Liver (tissue), 8 donors: ENCODE measurements at regions not wholly inside any gene's neighbourhood (a gene's known extent, or its start where the extent isn't known, plus 50 kb on each side); places are given as distances from the start of the nearest gene placed in this dataset.

Experiments
- DNase-seq: peaks from one replicate; pipeline ENCODE4 v3.0.0-alpha.2; 2017; ENCODE audit warnings: low spot score
- H3K27ac ChIP-seq, 2 donors: one replicate each; pipeline ENCODE4 v1.7.0; 2013; ENCODE audit warnings: inconsistent platforms in 2 of 2, low read length in 2 of 2, control low read depth in 1 of 2, low read depth in 1 of 2, mild to moderate bottlenecking in 1 of 2
- H3K27me3 ChIP-seq, 4 donors: one replicate each; pipeline versions ENCODE4 v1.6.1 to v1.7.0; 2013; ENCODE audit warnings: low read length in 3 of 4, inconsistent platforms in 1 of 4, mild to moderate bottlenecking in 1 of 4, moderate library complexity in 1 of 4; ENCODE audit not compliant: control insufficient read depth in 4 of 4, insufficient read depth in 4 of 4
- H3K36me3 ChIP-seq, 4 donors: one replicate each; pipeline versions ENCODE4 v1.6.1 to v1.7.0; 2013; ENCODE audit warnings: low read length in 3 of 4, mild to moderate bottlenecking in 3 of 4, low read depth in 1 of 4, moderate library complexity in 1 of 4; ENCODE audit not compliant: control insufficient read depth in 4 of 4, insufficient read depth in 3 of 4
- H3K4me1 ChIP-seq, 4 donors: one replicate each; pipeline versions ENCODE4 v1.6.1 to v1.7.0; 2013; ENCODE audit warnings: low read length in 3 of 4, mild to moderate bottlenecking in 3 of 4, moderate library complexity in 1 of 4; ENCODE audit not compliant: control insufficient read depth in 4 of 4, insufficient read depth in 4 of 4
- H3K4me3 ChIP-seq, 3 donors: one replicate each; pipeline versions ENCODE4 v1.6.1 to v1.7.0; 2013; ENCODE audit warnings: low read length in 3 of 3, control low read depth in 1 of 3, low read depth in 1 of 3, mild to moderate bottlenecking in 1 of 3
- H3K9ac ChIP-seq, 2 donors: one replicate each; pipeline ENCODE4 v1.7.0; 2013; ENCODE audit warnings: low read length in 2 of 2, mild to moderate bottlenecking in 2 of 2, moderate library complexity in 2 of 2, control low read depth in 1 of 2, low read depth in 1 of 2
- H3K9me3 ChIP-seq, 4 donors: one replicate each; pipeline versions ENCODE4 v1.6.1 to v1.7.0; 2013; ENCODE audit warnings: low read length in 3 of 4; ENCODE audit not compliant: control insufficient read depth in 4 of 4
- EGR1 ChIP-seq, 2 donors: IDR thresholded peaks; 2 replicates each; pipeline ENCODE4 v1.6.1; 2016 to 2018; ENCODE audit warnings: antibody characterized with exemption in 2 of 2, low read depth in 2 of 2
- FOXA1 ChIP-seq: IDR thresholded peaks from 2 replicates; pipeline ENCODE4 v1.6.1; 2016; ENCODE audit warnings: antibody characterized with exemption
- FOXA2 ChIP-seq: IDR thresholded peaks from 2 replicates; pipeline ENCODE4 v1.6.1; 2016; ENCODE audit warnings: antibody characterized with exemption
- GABPA ChIP-seq, 2 donors: IDR thresholded peaks in 1 of 2; conservative IDR thresholded peaks in 1 of 2; 2 replicates each; pipeline ENCODE4 v1.6.1; 2016; ENCODE audit warnings: antibody characterized with exemption in 2 of 2, mild to moderate bottlenecking in 1 of 2, moderate library complexity in 1 of 2
- HNF4A ChIP-seq, 2 donors: conservative IDR thresholded peaks; 2 replicates each; pipeline ENCODE4 v1.6.1; 2016; ENCODE audit warnings: antibody characterized with exemption in 2 of 2, mild to moderate bottlenecking in 2 of 2
- HNF4G ChIP-seq: IDR thresholded peaks from 2 replicates; pipeline ENCODE4 v1.6.1; 2016; ENCODE audit warnings: antibody characterized with exemption
- JUND ChIP-seq, 2 donors: IDR thresholded peaks; 2 replicates each; pipeline ENCODE4 v1.6.1; 2016; ENCODE audit warnings: antibody characterized with exemption in 2 of 2
- NR2F2 ChIP-seq: IDR thresholded peaks from 2 replicates; pipeline ENCODE4 v1.6.1; 2016; ENCODE audit warnings: antibody characterized with exemption
- RAD21 ChIP-seq, 2 donors: IDR thresholded peaks; 2 replicates each; pipeline ENCODE4 v1.6.1; 2016; ENCODE audit warnings: antibody characterized with exemption in 2 of 2, mild to moderate bottlenecking in 2 of 2
- RXRA ChIP-seq, 2 donors: IDR thresholded peaks; 2 replicates each; pipeline ENCODE4 v1.6.1; 2017 to 2018; ENCODE audit warnings: antibody characterized with exemption in 2 of 2, mild to moderate bottlenecking in 1 of 2
- SP1 ChIP-seq: IDR thresholded peaks from 2 replicates; pipeline ENCODE4 v1.6.1; 2018; ENCODE audit warnings: antibody characterized with exemption, mild to moderate bottlenecking
- TAF1 ChIP-seq: conservative IDR thresholded peaks from 2 replicates; pipeline ENCODE4 v1.6.1; 2016; ENCODE audit warnings: antibody characterized with exemption, mild to moderate bottlenecking
- YY1 ChIP-seq: IDR thresholded peaks from 2 replicates; pipeline ENCODE4 v1.6.1; 2016; ENCODE audit warnings: antibody characterized with exemption, mild to moderate bottlenecking
- WGBS: extraction: QIAGEN DNeasy Blood & Tissue Kit; methylation state at CpG from one replicate; pipeline ENCODE4 v1.1.7; 2013; 5-methylcytosine and 5-hydroxymethylcytosine counted together
- TF ChIP-seq, protein P1 (sequence below): fragments of 150-350 bp; IDR thresholded peaks from 2 replicates; pipeline ENCODE4 v1.5.1; 2017; ENCODE audit warnings: improper control_type of control experiment, low read depth, low read length; ENCODE audit not compliant: missing input control
- TF ChIP-seq, protein P2 (sequence below): IDR thresholded peaks from 2 replicates; pipeline ENCODE4 v1.6.1; 2016; ENCODE audit warnings: antibody characterized with exemption
- TF ChIP-seq, protein P3 (sequence below): IDR thresholded peaks from 2 replicates; pipeline ENCODE4 v1.6.1; 2016; ENCODE audit warnings: antibody characterized with exemption, mild to moderate bottlenecking
- TF ChIP-seq, protein P4 (sequence below): IDR thresholded peaks from 2 replicates; pipeline ENCODE4 v1.6.1; 2016; ENCODE audit warnings: antibody characterized with exemption
- TF ChIP-seq, protein P5 (sequence below): IDR thresholded peaks from 2 replicates; pipeline ENCODE4 v1.6.1; 2016; ENCODE audit warnings: antibody characterized with exemption
- donor health status: healthy.
- donor health status: healthy.
- donor health status: healthy.
- donor health status: healthy.
- donor health status: healthy.

DNA sequence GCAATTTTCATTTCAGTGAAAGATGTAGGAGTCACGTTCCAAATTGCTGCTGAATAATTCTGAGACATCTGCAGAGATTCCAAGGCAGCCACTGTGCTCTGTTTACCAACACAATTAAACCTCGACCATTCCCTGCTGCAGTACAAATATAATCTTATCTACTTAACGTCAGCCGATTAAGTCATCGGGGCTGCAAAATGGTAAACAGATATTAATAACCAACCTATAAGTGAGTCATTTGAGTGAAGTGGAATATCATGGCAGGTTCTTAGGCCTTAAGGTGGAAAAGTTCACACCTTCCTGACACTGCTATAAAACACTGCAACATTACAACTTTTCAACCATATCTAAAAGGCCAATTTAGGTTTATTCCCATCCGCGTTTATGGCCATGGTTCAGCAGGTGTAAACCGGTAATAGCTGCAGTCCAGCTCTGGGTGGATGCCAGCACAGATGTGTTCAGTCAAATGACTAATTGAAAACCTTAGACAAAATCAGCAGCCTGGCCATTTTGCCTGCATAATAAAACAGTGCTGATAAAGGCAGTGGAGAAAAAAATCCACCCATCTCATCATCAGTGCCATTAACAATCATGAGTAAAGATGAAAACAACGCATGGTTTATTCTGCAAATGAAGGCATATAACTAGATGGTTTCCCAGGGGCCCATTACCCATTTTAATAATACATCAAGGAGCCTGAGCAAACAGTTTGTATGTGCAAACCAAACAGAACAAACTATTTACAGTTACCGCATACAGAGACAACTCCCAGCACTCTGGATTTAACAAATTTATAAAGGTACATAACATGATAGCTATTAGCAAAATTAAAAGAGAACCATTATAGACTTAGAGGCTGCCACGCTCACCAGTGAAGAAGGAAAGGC lies 202.9 kb upstream of the IRX3 start:
- no peaks in the 10 kb centered on the region for H3K9me3 ChIP-seq
- no peak overlapping the region for H3K9ac ChIP-seq
- H3K27me3 ChIP-seq, result no peaks in the 10 kb centered on the region
- TF ChIP-seq GABPA (IDR thresholded peaks at IDR 0.05 in 1 of 2, conservative IDR thresholded peaks at IDR 0.05 in 1 of 2), result no peak
- no peak for TF ChIP-seq SP1
- H3K4me1 ChIP-seq, result no peaks in the 10 kb centered on the region
- 56% methylated on average over 11 of the region's 11 CpGs for WGBS
- no peaks in the 10 kb centered on the region for H3K36me3 ChIP-seq
- no peak for DNase-seq
- H3K4me3 ChIP-seq, result no peak overlapping the region
- no peak overlapping the region for H3K27ac ChIP-seq

DNA sequence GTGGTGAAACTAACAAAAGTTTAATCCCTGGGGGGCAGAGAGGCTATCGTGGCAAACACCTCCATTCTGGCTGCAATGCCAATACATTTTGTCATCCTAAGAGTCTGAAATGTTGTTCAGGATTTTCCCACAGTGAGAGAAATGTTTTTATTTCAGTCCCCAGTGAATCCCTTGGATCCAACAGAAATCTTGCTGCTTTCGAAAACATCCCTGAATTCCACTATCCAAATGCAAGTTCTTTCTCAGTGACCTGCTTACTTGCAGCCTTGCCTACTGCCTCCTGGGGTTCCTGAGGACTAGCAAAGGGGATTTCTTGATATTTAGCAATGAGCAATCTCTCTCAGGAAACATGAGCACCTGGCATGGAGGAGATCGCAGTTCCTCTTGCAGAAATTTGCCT lies 202.1 kb upstream of the IRX3 start:
- no peak overlapping the region for H3K9ac ChIP-seq
- no peaks in the 10 kb centered on the region for H3K4me1 ChIP-seq
- H3K9me3 ChIP-seq, result no peaks in the 10 kb centered on the region
- H3K4me3 ChIP-seq, result no peak overlapping the region
- no peaks in the 10 kb centered on the region for H3K27me3 ChIP-seq
- TF ChIP-seq, protein P1, sequence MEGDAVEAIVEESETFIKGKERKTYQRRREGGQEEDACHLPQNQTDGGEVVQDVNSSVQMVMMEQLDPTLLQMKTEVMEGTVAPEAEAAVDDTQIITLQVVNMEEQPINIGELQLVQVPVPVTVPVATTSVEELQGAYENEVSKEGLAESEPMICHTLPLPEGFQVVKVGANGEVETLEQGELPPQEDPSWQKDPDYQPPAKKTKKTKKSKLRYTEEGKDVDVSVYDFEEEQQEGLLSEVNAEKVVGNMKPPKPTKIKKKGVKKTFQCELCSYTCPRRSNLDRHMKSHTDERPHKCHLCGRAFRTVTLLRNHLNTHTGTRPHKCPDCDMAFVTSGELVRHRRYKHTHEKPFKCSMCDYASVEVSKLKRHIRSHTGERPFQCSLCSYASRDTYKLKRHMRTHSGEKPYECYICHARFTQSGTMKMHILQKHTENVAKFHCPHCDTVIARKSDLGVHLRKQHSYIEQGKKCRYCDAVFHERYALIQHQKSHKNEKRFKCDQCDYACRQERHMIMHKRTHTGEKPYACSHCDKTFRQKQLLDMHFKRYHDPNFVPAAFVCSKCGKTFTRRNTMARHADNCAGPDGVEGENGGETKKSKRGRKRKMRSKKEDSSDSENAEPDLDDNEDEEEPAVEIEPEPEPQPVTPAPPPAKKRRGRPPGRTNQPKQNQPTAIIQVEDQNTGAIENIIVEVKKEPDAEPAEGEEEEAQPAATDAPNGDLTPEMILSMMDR, result no peak
- TF ChIP-seq, protein P2, sequence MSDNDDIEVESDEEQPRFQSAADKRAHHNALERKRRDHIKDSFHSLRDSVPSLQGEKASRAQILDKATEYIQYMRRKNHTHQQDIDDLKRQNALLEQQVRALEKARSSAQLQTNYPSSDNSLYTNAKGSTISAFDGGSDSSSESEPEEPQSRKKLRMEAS, result no peak
- TF ChIP-seq, protein P3, sequence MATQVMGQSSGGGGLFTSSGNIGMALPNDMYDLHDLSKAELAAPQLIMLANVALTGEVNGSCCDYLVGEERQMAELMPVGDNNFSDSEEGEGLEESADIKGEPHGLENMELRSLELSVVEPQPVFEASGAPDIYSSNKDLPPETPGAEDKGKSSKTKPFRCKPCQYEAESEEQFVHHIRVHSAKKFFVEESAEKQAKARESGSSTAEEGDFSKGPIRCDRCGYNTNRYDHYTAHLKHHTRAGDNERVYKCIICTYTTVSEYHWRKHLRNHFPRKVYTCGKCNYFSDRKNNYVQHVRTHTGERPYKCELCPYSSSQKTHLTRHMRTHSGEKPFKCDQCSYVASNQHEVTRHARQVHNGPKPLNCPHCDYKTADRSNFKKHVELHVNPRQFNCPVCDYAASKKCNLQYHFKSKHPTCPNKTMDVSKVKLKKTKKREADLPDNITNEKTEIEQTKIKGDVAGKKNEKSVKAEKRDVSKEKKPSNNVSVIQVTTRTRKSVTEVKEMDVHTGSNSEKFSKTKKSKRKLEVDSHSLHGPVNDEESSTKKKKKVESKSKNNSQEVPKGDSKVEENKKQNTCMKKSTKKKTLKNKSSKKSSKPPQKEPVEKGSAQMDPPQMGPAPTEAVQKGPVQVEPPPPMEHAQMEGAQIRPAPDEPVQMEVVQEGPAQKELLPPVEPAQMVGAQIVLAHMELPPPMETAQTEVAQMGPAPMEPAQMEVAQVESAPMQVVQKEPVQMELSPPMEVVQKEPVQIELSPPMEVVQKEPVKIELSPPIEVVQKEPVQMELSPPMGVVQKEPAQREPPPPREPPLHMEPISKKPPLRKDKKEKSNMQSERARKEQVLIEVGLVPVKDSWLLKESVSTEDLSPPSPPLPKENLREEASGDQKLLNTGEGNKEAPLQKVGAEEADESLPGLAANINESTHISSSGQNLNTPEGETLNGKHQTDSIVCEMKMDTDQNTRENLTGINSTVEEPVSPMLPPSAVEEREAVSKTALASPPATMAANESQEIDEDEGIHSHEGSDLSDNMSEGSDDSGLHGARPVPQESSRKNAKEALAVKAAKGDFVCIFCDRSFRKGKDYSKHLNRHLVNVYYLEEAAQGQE, result no peak
- no peak for TF ChIP-seq SP1
- TF ChIP-seq HNF4G, result no peak
- no peak for TF ChIP-seq RAD21 (IDR thresholded peaks at IDR 0.05)
- no peak for TF ChIP-seq TAF1
- no peak for TF ChIP-seq GABPA (IDR thresholded peaks at IDR 0.05 in 1 of 2, conservative IDR thresholded peaks at IDR 0.05 in 1 of 2)
- TF ChIP-seq, protein P4, sequence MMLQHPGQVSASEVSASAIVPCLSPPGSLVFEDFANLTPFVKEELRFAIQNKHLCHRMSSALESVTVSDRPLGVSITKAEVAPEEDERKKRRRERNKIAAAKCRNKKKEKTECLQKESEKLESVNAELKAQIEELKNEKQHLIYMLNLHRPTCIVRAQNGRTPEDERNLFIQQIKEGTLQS, result no peak
- TF ChIP-seq YY1, result no peak
- TF ChIP-seq FOXA2, result no peak
- TF ChIP-seq, protein P5, sequence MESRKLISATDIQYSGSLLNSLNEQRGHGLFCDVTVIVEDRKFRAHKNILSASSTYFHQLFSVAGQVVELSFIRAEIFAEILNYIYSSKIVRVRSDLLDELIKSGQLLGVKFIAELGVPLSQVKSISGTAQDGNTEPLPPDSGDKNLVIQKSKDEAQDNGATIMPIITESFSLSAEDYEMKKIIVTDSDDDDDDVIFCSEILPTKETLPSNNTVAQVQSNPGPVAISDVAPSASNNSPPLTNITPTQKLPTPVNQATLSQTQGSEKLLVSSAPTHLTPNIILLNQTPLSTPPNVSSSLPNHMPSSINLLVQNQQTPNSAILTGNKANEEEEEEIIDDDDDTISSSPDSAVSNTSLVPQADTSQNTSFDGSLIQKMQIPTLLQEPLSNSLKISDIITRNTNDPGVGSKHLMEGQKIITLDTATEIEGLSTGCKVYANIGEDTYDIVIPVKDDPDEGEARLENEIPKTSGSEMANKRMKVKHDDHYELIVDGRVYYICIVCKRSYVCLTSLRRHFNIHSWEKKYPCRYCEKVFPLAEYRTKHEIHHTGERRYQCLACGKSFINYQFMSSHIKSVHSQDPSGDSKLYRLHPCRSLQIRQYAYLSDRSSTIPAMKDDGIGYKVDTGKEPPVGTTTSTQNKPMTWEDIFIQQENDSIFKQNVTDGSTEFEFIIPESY, result no peak
- TF ChIP-seq HNF4A (conservative IDR thresholded peaks at IDR 0.05), result no peak
- no peak for TF ChIP-seq RXRA (IDR thresholded peaks at IDR 0.05)
- no peak for TF ChIP-seq FOXA1
- no peak for TF ChIP-seq EGR1 (IDR thresholded peaks at IDR 0.05; ENCODE audit: low read depth in 2 of 2)
- no peak for TF ChIP-seq JUND (IDR thresholded peaks at IDR 0.05)
- TF ChIP-seq NR2F2, result no peak
- WGBS, result 84% methylated on average over 3 of the region's 3 CpGs
- no peaks in the 10 kb centered on the region for H3K36me3 ChIP-seq
- no peak overlapping the region for H3K27ac ChIP-seq
- no peak for DNase-seq
